AG10803 (cell line): ENCODE measurements at regions not wholly inside any gene's neighbourhood (a gene's known extent, or its start where the extent isn't known, plus 50 kb on each side); places are given as distances from the start of the nearest gene placed in this dataset.

Source experiments
- DNase-seq: peaks from one replicate; pipeline ENCODE4 v3.0.0; 2010; ENCODE audit warnings: low read depth
- H3K4me3 ChIP-seq: 2 replicates; pipeline ENCODE4 v1.5.1; 2011; ENCODE audit warnings: mild to moderate bottlenecking, low read length, control low read depth
- TF ChIP-seq, protein P1 (sequence below): conservative IDR thresholded peaks from 2 replicates; pipeline ENCODE4 v1.5.1; 2011; ENCODE audit warnings: mild to moderate bottlenecking, low read length, control low read depth, inconsistent platforms

- DNase-seq, result no peak
- H3K4me3 ChIP-seq, result no peak overlapping the region
- TF ChIP-seq, protein P1, sequence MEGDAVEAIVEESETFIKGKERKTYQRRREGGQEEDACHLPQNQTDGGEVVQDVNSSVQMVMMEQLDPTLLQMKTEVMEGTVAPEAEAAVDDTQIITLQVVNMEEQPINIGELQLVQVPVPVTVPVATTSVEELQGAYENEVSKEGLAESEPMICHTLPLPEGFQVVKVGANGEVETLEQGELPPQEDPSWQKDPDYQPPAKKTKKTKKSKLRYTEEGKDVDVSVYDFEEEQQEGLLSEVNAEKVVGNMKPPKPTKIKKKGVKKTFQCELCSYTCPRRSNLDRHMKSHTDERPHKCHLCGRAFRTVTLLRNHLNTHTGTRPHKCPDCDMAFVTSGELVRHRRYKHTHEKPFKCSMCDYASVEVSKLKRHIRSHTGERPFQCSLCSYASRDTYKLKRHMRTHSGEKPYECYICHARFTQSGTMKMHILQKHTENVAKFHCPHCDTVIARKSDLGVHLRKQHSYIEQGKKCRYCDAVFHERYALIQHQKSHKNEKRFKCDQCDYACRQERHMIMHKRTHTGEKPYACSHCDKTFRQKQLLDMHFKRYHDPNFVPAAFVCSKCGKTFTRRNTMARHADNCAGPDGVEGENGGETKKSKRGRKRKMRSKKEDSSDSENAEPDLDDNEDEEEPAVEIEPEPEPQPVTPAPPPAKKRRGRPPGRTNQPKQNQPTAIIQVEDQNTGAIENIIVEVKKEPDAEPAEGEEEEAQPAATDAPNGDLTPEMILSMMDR, result no peak
These were observed 363.7 kb downstream of the FBXW7 start for GRCh38 chr4:152172146-152172545.

DNA sequence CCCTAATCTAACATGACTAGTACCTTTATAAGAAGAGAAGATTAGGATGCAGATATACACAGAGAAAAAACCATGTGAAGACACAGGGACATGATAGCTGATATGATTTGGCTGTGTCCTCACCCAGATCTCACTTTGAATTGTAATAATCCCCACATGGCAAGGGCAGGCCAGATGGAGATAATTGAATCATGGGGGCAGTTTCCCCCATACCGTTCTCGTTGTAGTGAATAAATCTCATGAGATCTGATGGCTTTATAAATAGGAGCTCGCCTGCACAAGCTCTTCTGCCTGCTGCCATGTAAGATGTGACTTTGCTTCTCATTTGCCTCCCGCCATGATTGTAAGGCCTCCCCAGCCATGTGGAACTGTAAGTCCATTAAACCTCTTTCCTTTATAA is 364.3 kb downstream of the FBXW7 start:
- H3K4me3 ChIP-seq, result no peak overlapping the region
- TF ChIP-seq, protein P1, result no peak
- no peak for DNase-seq

GRCh38 chr4:152169683-152170082 is 366.2 kb downstream of the FBXW7 start:
- TF ChIP-seq, protein P1, result no peak
- no peak overlapping the region for H3K4me3 ChIP-seq
- no peak for DNase-seq

- no peak overlapping the region for H3K4me3 ChIP-seq
- no peak for DNase-seq
- TF ChIP-seq, protein P1, result no peak
These were observed 366.8 kb downstream of the FBXW7 start for GRCh38 chr4:152168987-152169616.

- H3K4me3 ChIP-seq, result no peak overlapping the region
- TF ChIP-seq, protein P1, result no peak
- no peak for DNase-seq
These were observed 369.3 kb downstream of the FBXW7 start for GRCh38 chr4:152166567-152166966.

DNA sequence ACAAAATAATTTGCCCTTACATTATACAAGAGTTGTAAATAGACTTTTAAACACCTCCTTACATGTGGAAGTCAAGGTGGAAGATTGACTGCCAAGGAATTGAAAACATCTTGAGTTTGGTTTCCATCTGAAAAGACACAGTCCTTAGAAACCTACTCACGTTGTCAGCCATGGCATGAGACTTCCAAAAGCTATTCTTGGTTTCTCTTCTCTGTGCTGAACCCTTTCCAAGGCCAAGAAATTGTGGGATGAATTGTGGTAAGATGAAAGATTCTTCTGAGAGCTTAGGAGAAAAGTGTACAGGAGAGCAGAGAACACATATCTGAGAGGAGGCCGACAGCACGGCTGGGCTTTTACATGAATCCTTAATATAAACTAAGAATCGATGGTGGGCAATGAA is 370.0 kb downstream of the FBXW7 start:
- DNase-seq, result no peak
- TF ChIP-seq, protein P1, result no peak
- no peak overlapping the region for H3K4me3 ChIP-seq

DNA sequence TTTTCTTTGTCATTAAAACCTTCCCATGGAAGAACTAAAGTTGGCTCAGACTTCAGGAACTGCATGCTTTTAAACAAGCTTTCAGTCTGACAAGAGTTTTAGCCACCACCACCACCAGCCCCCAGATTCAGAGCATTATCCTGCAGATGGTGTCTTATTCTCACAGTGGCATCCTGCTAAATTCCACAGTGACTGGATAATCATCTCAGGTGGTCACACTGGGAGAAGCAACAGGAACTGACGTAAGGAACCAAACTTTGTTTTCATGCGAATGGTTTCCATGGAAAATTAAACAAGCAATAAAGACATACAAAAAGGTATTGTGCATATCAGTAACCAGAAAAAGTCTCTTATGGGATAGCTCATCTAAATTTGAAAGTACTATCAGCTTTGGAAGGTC is 370.7 kb downstream of the FBXW7 start:
- TF ChIP-seq, protein P1, result no peak
- DNase-seq, result no peak
- H3K4me3 ChIP-seq, result no peak overlapping the region
